Mesenteric fat pad (tissue), 1 donor: ENCODE measurements at regions not wholly inside any gene's neighbourhood (a gene's known extent, or its start where the extent isn't known, plus 50 kb on each side); places are given as distances from the start of the nearest gene placed in this dataset.

Experiments used
- DNase-seq: peaks from one replicate; pipeline ENCODE4 v3.0.0-alpha.2; 2020; ENCODE audit warnings: low spot score
- donor health status: DM: yes; HTN: yes; CAD: no.

DNA sequence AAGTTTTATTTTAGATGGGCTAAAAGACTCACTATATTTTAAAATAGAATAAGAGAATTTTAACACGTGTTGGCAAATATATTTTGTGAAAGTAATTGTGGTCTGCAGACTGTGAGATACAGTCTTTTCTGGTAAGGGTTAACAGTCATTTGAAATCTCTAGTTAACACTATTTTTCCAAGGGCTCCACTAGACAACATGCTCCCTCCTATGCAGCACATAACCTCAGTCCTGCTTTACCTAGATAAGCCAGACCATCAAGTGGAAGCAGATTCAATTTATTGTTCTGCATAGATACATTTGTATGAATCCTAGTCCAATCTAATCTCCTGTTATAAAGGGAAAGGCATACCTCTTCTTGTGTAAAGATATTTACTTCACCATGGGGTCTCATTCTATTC lies 133.2 kb upstream of the CT83 start:
- no peak for DNase-seq
